ENCODE measurements at regions not wholly inside any gene's neighbourhood (a gene's known extent, or its start where the extent isn't known, plus 50 kb on each side); places are given as distances from the start of the nearest gene placed in this dataset.

DNA sequence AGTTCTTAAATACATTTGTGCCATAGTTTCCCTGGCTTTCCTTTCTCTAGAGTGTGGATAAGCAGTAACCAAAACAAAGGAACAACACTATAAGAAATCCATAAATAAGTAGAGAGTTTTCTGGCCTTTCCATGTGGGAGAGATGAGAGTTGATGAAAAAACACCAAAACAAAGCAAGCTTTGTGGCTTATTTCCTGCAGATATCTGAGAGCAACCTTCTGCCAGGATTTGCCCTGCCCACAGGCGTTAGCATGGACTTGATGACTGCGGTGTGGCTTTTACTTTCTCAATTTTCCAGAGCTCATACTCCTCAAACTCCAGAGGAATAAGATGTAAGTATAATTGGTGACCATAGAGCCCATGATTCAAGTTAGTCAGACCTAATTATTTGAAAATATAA is 194.9 kb downstream of the RAP2B start:
- TF ChIP-seq, protein P1, sequence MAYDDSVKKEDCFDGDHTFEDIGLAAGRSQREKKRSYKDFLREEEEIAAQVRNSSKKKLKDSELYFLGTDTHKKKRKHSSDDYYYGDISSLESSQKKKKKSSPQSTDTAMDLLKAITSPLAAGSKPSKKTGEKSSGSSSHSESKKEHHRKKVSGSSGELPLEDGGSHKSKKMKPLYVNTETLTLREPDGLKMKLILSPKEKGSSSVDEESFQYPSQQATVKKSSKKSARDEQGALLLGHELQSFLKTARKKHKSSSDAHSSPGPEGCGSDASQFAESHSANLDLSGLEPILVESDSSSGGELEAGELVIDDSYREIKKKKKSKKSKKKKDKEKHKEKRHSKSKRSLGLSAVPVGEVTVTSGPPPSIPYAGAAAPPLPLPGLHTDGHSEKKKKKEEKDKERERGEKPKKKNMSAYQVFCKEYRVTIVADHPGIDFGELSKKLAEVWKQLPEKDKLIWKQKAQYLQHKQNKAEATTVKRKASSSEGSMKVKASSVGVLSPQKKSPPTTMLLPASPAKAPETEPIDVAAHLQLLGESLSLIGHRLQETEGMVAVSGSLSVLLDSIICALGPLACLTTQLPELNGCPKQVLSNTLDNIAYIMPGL (CRISPR knock-in tag; IDR thresholded peaks at IDR 0.05): no peak
- TF ChIP-seq NR3C1 (CRISPR knock-in tag; conservative IDR thresholded peaks at IDR 0.05; ENCODE audit: low read depth): no peak
- TF ChIP-seq, protein P2, sequence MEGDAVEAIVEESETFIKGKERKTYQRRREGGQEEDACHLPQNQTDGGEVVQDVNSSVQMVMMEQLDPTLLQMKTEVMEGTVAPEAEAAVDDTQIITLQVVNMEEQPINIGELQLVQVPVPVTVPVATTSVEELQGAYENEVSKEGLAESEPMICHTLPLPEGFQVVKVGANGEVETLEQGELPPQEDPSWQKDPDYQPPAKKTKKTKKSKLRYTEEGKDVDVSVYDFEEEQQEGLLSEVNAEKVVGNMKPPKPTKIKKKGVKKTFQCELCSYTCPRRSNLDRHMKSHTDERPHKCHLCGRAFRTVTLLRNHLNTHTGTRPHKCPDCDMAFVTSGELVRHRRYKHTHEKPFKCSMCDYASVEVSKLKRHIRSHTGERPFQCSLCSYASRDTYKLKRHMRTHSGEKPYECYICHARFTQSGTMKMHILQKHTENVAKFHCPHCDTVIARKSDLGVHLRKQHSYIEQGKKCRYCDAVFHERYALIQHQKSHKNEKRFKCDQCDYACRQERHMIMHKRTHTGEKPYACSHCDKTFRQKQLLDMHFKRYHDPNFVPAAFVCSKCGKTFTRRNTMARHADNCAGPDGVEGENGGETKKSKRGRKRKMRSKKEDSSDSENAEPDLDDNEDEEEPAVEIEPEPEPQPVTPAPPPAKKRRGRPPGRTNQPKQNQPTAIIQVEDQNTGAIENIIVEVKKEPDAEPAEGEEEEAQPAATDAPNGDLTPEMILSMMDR (IDR thresholded peaks at IDR 0.05): no peak
- TF ChIP-seq, protein P3, sequence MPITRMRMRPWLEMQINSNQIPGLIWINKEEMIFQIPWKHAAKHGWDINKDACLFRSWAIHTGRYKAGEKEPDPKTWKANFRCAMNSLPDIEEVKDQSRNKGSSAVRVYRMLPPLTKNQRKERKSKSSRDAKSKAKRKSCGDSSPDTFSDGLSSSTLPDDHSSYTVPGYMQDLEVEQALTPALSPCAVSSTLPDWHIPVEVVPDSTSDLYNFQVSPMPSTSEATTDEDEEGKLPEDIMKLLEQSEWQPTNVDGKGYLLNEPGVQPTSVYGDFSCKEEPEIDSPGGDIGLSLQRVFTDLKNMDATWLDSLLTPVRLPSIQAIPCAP (CRISPR knock-in tag; IDR thresholded peaks at IDR 0.05): no peak
- TF ChIP-seq, protein P4, sequence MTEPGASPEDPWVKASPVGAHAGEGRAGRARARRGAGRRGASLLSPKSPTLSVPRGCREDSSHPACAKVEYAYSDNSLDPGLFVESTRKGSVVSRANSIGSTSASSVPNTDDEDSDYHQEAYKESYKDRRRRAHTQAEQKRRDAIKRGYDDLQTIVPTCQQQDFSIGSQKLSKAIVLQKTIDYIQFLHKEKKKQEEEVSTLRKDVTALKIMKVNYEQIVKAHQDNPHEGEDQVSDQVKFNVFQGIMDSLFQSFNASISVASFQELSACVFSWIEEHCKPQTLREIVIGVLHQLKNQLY (CRISPR knock-in tag; IDR thresholded peaks at IDR 0.05): no peak
- TF ChIP-seq, protein P5, sequence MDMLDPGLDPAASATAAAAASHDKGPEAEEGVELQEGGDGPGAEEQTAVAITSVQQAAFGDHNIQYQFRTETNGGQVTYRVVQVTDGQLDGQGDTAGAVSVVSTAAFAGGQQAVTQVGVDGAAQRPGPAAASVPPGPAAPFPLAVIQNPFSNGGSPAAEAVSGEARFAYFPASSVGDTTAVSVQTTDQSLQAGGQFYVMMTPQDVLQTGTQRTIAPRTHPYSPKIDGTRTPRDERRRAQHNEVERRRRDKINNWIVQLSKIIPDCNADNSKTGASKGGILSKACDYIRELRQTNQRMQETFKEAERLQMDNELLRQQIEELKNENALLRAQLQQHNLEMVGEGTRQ (CRISPR knock-in tag; IDR thresholded peaks at IDR 0.05): no peak
- TF ChIP-seq, protein P6, sequence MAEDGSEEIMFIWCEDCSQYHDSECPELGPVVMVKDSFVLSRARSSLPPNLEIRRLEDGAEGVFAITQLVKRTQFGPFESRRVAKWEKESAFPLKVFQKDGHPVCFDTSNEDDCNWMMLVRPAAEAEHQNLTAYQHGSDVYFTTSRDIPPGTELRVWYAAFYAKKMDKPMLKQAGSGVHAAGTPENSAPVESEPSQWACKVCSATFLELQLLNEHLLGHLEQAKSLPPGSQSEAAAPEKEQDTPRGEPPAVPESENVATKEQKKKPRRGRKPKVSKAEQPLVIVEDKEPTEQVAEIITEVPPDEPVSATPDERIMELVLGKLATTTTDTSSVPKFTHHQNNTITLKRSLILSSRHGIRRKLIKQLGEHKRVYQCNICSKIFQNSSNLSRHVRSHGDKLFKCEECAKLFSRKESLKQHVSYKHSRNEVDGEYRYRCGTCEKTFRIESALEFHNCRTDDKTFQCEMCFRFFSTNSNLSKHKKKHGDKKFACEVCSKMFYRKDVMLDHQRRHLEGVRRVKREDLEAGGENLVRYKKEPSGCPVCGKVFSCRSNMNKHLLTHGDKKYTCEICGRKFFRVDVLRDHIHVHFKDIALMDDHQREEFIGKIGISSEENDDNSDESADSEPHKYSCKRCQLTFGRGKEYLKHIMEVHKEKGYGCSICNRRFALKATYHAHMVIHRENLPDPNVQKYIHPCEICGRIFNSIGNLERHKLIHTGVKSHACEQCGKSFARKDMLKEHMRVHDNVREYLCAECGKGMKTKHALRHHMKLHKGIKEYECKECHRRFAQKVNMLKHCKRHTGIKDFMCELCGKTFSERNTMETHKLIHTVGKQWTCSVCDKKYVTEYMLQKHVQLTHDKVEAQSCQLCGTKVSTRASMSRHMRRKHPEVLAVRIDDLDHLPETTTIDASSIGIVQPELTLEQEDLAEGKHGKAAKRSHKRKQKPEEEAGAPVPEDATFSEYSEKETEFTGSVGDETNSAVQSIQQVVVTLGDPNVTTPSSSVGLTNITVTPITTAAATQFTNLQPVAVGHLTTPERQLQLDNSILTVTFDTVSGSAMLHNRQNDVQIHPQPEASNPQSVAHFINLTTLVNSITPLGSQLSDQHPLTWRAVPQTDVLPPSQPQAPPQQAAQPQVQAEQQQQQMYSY (CRISPR knock-in tag; IDR thresholded peaks at IDR 0.05): no peak

All from WTC11 (cell line).